WTC11 (cell line): ENCODE measurements at regions not wholly inside any gene's neighbourhood (a gene's known extent, or its start where the extent isn't known, plus 50 kb on each side); places are given as distances from the start of the nearest gene placed in this dataset.

Source experiments
- ATAC-seq: fragments of 200-7000 bp; cut with Tn5 transposase; 2 replicates; pipeline ENCODE4 v1.10.0; 2021; ENCODE audit warnings: mild to moderate bottlenecking, moderate library complexity
- CTCF ChIA-PET: fragments of 300-600 bp; sonication (Branson Sonifier 250); formaldehyde crosslinking; loops from one replicate; lab custom pipeline; 2021; ENCODE audit warnings: antibody characterized with exemption; lab: Charles Lee
- POLR2A ChIA-PET: fragments of 350-600 bp; sonication (Branson Sonifier 250); formaldehyde crosslinking; loops from one replicate; lab custom pipeline; 2021; ENCODE audit warnings: antibody characterized with exemption; lab: Charles Lee
- DNase-seq: peaks from one replicate; pipeline ENCODE4 v3.0.0; 2021; ENCODE audit warnings: low spot score
- H3K27ac Mint-ChIP-seq: 2 replicates; pipeline ENCODE4 v1.8.0; 2021; ENCODE audit warnings: mixed read lengths
- H3K27me3 Mint-ChIP-seq: 2 replicates; pipeline ENCODE4 v1.8.0; 2021; ENCODE audit warnings: low read depth, mild to moderate bottlenecking, moderate library complexity, mixed read lengths
- H3K36me3 Mint-ChIP-seq: 2 replicates; pipeline ENCODE4 v1.8.0; 2021; ENCODE audit warnings: mixed read lengths
- H3K4me1 Mint-ChIP-seq: 2 replicates; pipeline ENCODE4 v1.8.0; 2022; ENCODE audit warnings: mixed read lengths
- H3K4me3 Mint-ChIP-seq: 2 replicates; pipeline ENCODE4 v1.8.0; 2021; ENCODE audit warnings: mild to moderate bottlenecking, moderate library complexity, mixed read lengths
- H3K9me3 Mint-ChIP-seq: 2 replicates; pipeline ENCODE4 v1.8.0; 2021; ENCODE audit warnings: mixed read lengths
- ATF1 ChIP-seq: sonication (generic); formaldehyde crosslinking; IDR thresholded peaks from 2 replicates; pipeline ENCODE4 v1.8.1; 2023; ENCODE audit warnings: mild to moderate bottlenecking, moderate library complexity, missing genetic modification reagents
- CBFB ChIP-seq: sonication (generic); formaldehyde crosslinking; IDR thresholded peaks from 2 replicates; pipeline ENCODE4 v1.8.1; 2022; ENCODE audit warnings: mild to moderate bottlenecking, low read depth, missing genetic modification reagents
- ESRRA ChIP-seq: sonication (generic); formaldehyde crosslinking; IDR thresholded peaks from 2 replicates; pipeline ENCODE4 v1.8.1; 2022; ENCODE audit warnings: mild to moderate bottlenecking, missing genetic modification reagents, borderline replicate concordance
- FOXJ3 ChIP-seq: sonication (generic); formaldehyde crosslinking; IDR thresholded peaks from 2 replicates; pipeline ENCODE4 v1.9.0; 2021; ENCODE audit warnings: missing genetic modification reagents, mild to moderate bottlenecking, borderline replicate concordance
- FOXP1 ChIP-seq: sonication (generic); formaldehyde crosslinking; IDR thresholded peaks from 2 replicates; pipeline ENCODE4 v1.8.0; 2022; ENCODE audit warnings: missing genetic modification reagents, mild to moderate bottlenecking, moderate library complexity, borderline replicate concordance
- KAT7 ChIP-seq: sonication (generic); formaldehyde crosslinking; IDR thresholded peaks from 2 replicates; pipeline ENCODE4 v1.8.1; 2023; ENCODE audit warnings: missing genetic modification reagents, mild to moderate bottlenecking, borderline replicate concordance
- MXD4 ChIP-seq: fragments of 250-450 bp; sonication (Bioruptor Pico); IDR thresholded peaks from 2 replicates; pipeline ENCODE4 v1.8.0; 2021; ENCODE audit warnings: mild to moderate bottlenecking, moderate library complexity, borderline replicate concordance
- NFYB ChIP-seq: sonication (generic); formaldehyde crosslinking; conservative IDR thresholded peaks from 2 replicates; pipeline ENCODE4 v1.8.0; 2022; ENCODE audit warnings: low read depth, missing genetic modification reagents
- NR2C2 ChIP-seq: sonication (generic); formaldehyde crosslinking; IDR thresholded peaks from 2 replicates; pipeline ENCODE4 v1.8.0; 2022; ENCODE audit warnings: mild to moderate bottlenecking, missing genetic modification reagents
- OVOL2 ChIP-seq: fragments of 250-450 bp; sonication (Bioruptor Pico); IDR thresholded peaks from 2 replicates; pipeline ENCODE4 v1.9.0; 2021; ENCODE audit warnings: mild to moderate bottlenecking, borderline replicate concordance
- RELA ChIP-seq: sonication (generic); formaldehyde crosslinking; IDR thresholded peaks from 2 replicates; pipeline ENCODE4 v1.8.1; 2022; ENCODE audit warnings: missing genetic modification reagents, mild to moderate bottlenecking, borderline replicate concordance
- RORB ChIP-seq: fragments of 250-450 bp; sonication (Bioruptor Pico); IDR thresholded peaks from 2 replicates; pipeline ENCODE4 v1.9.0; 2021; ENCODE audit warnings: mild to moderate bottlenecking
- SP1 ChIP-seq: sonication (generic); formaldehyde crosslinking; conservative IDR thresholded peaks from 2 replicates; pipeline ENCODE4 v1.8.1; 2022; ENCODE audit warnings: missing genetic modification reagents
- ZBTB21 ChIP-seq: sonication (generic); formaldehyde crosslinking; IDR thresholded peaks from 2 replicates; pipeline ENCODE4 v1.8.1; 2023; ENCODE audit warnings: mild to moderate bottlenecking, missing genetic modification reagents, borderline replicate concordance
- ZNF138 ChIP-seq: sonication (generic); formaldehyde crosslinking; conservative IDR thresholded peaks from 2 replicates; pipeline ENCODE4 v1.8.1; 2022; ENCODE audit warnings: mild to moderate bottlenecking, moderate library complexity, missing genetic modification reagents
- ZNF232 ChIP-seq: sonication (generic); formaldehyde crosslinking; IDR thresholded peaks from 2 replicates; pipeline ENCODE4 v1.8.0; 2022; ENCODE audit warnings: mild to moderate bottlenecking, missing genetic modification reagents
- ZNF317 ChIP-seq: sonication (generic); formaldehyde crosslinking; IDR thresholded peaks from 2 replicates; pipeline ENCODE4 v1.8.1; 2023; ENCODE audit warnings: low read depth, mild to moderate bottlenecking, moderate library complexity, missing genetic modification reagents, borderline replicate concordance
- ZNF416 ChIP-seq: fragments of 250-450 bp; sonication (Bioruptor Pico); IDR thresholded peaks from 2 replicates; pipeline ENCODE4 v1.9.0; 2021; ENCODE audit warnings: mild to moderate bottlenecking, inconsistent platforms
- TF ChIP-seq, protein P1 (sequence below): sonication (generic); formaldehyde crosslinking; IDR thresholded peaks from 2 replicates; pipeline ENCODE4 v1.8.0; 2022; ENCODE audit warnings: mild to moderate bottlenecking, missing genetic modification reagents
- TF ChIP-seq, protein P2 (sequence below): sonication (generic); formaldehyde crosslinking; IDR thresholded peaks from 2 replicates; pipeline ENCODE4 v1.8.0; 2022; ENCODE audit warnings: mild to moderate bottlenecking, missing genetic modification reagents
- TF ChIP-seq, protein P3 (sequence below): sonication (generic); formaldehyde crosslinking; IDR thresholded peaks from 2 replicates; pipeline ENCODE4 v1.8.1; 2023; ENCODE audit warnings: mild to moderate bottlenecking, missing genetic modification reagents, borderline replicate concordance
- TF ChIP-seq, protein P4 (sequence below): fragments of 200-600 bp; IDR thresholded peaks from 2 replicates; pipeline ENCODE4 v1.8.0; 2022; ENCODE audit warnings: antibody characterized with exemption
- TF ChIP-seq, protein P5 (sequence below): sonication (generic); formaldehyde crosslinking; IDR thresholded peaks from 2 replicates; pipeline ENCODE4 v1.8.0; 2023; ENCODE audit warnings: missing genetic modification reagents, mild to moderate bottlenecking, borderline replicate concordance
- TF ChIP-seq, protein P6 (sequence below): sonication (generic); formaldehyde crosslinking; IDR thresholded peaks from 2 replicates; pipeline ENCODE4 v1.8.1; 2023; ENCODE audit warnings: mild to moderate bottlenecking, missing genetic modification reagents
- TF ChIP-seq, protein P7 (sequence below): sonication (generic); formaldehyde crosslinking; conservative IDR thresholded peaks from 2 replicates; pipeline ENCODE4 v1.8.1; 2022; ENCODE audit warnings: mild to moderate bottlenecking, missing genetic modification reagents

DNA sequence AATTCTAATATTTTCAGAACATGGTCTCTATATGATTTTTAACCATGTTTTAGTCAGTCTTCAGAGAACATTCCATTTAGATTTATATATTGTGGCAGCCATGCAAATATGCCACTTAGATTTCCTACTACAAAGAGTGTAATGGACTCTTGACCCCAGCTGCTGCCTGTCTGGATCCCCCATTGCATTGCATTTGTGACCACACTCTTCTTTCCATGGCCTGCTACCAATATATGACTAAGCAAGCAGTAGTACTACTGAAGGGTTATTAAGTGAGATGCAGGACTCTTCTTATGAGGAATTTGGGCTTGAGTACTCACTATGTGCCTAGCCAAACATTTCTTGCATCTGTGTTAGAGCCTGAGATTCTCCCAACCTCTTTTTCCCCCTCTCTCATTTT is 306.8 kb downstream of the PDHA2 start:
- no peak for DNase-seq
- ATAC-seq: no peak
- Mint-ChIP-seq H3K36me3 (no peaks in the 10 kb centered on the region), H3K4me1 (no peaks in the 10 kb centered on the region), H3K27me3 (no peaks in the 10 kb centered on the region), H3K4me3 (no peak overlapping the region), H3K9me3 (no peaks in the 10 kb centered on the region), H3K27ac (no peak overlapping the region)
- ChIA-PET CTCF (no interaction called here), POLR2A (no interaction called here)
- TF ChIP-seq ATF1 (CRISPR knock-in tag) (no peak), FOXJ3 (CRISPR knock-in tag) (no peak), CBFB (CRISPR knock-in tag) (no peak), ZBTB21 (CRISPR knock-in tag) (no peak), RELA (CRISPR knock-in tag) (no peak), ZNF317 (CRISPR knock-in tag) (no peak), ZNF416 (CRISPR knock-in tag) (no peak), KAT7 (CRISPR knock-in tag) (no peak), RORB (CRISPR knock-in tag) (no peak), NR2C2 (CRISPR knock-in tag) (no peak), OVOL2 (no peak), MXD4 (CRISPR knock-in tag) (no peak)
- TF ChIP-seq, protein P1, sequence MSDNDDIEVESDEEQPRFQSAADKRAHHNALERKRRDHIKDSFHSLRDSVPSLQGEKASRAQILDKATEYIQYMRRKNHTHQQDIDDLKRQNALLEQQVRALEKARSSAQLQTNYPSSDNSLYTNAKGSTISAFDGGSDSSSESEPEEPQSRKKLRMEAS (CRISPR knock-in tag): no peak
- TF ChIP-seq, protein P2, sequence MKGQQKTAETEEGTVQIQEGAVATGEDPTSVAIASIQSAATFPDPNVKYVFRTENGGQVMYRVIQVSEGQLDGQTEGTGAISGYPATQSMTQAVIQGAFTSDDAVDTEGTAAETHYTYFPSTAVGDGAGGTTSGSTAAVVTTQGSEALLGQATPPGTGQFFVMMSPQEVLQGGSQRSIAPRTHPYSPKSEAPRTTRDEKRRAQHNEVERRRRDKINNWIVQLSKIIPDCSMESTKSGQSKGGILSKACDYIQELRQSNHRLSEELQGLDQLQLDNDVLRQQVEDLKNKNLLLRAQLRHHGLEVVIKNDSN (CRISPR knock-in tag): no peak
- TF ChIP-seq, protein P3, sequence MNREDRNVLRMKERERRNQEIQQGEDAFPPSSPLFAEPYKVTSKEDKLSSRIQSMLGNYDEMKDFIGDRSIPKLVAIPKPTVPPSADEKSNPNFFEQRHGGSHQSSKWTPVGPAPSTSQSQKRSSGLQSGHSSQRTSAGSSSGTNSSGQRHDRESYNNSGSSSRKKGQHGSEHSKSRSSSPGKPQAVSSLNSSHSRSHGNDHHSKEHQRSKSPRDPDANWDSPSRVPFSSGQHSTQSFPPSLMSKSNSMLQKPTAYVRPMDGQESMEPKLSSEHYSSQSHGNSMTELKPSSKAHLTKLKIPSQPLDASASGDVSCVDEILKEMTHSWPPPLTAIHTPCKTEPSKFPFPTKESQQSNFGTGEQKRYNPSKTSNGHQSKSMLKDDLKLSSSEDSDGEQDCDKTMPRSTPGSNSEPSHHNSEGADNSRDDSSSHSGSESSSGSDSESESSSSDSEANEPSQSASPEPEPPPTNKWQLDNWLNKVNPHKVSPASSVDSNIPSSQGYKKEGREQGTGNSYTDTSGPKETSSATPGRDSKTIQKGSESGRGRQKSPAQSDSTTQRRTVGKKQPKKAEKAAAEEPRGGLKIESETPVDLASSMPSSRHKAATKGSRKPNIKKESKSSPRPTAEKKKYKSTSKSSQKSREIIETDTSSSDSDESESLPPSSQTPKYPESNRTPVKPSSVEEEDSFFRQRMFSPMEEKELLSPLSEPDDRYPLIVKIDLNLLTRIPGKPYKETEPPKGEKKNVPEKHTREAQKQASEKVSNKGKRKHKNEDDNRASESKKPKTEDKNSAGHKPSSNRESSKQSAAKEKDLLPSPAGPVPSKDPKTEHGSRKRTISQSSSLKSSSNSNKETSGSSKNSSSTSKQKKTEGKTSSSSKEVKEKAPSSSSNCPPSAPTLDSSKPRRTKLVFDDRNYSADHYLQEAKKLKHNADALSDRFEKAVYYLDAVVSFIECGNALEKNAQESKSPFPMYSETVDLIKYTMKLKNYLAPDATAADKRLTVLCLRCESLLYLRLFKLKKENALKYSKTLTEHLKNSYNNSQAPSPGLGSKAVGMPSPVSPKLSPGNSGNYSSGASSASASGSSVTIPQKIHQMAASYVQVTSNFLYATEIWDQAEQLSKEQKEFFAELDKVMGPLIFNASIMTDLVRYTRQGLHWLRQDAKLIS (CRISPR knock-in tag): no peak
- TF ChIP-seq, protein P4, sequence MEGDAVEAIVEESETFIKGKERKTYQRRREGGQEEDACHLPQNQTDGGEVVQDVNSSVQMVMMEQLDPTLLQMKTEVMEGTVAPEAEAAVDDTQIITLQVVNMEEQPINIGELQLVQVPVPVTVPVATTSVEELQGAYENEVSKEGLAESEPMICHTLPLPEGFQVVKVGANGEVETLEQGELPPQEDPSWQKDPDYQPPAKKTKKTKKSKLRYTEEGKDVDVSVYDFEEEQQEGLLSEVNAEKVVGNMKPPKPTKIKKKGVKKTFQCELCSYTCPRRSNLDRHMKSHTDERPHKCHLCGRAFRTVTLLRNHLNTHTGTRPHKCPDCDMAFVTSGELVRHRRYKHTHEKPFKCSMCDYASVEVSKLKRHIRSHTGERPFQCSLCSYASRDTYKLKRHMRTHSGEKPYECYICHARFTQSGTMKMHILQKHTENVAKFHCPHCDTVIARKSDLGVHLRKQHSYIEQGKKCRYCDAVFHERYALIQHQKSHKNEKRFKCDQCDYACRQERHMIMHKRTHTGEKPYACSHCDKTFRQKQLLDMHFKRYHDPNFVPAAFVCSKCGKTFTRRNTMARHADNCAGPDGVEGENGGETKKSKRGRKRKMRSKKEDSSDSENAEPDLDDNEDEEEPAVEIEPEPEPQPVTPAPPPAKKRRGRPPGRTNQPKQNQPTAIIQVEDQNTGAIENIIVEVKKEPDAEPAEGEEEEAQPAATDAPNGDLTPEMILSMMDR: no peak

DNA sequence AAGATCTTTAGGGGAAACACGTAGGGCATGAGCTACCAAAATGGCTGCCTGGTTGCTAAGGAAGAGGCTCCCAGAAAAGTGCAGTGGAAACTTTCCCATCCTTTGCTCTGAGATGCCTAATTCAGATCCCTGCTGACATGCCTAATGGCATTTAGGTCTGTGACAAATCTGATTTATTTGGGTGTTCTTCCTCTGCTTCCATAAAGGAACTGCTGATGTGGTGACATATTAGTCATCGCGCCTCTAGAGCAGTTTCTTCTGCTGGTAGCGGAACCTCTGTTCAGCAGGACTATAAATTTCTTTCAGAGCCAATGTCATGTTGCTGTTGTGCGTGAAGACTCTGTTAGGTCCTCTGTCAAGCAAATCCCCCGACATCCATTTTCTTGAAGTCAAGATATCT is 310.0 kb downstream of the PDHA2 start:
- ATAC-seq (no peak), DNase-seq (no peak)
- Mint-ChIP-seq H3K4me1 (no peaks in the 10 kb centered on the region), H3K36me3 (no peaks in the 10 kb centered on the region), H3K27ac (no peak overlapping the region), H3K9me3 (no peaks in the 10 kb centered on the region), H3K4me3 (no peak overlapping the region), H3K27me3 (no peaks in the 10 kb centered on the region)
- POLR2A ChIA-PET: interaction anchor here (0.6 kb wide), 1 partner anchor 282 kb away, joined by 3 read pairs; no protein-coding TSS in a partner anchor
- CTCF ChIA-PET: no interaction called here
- TF ChIP-seq, protein P5, sequence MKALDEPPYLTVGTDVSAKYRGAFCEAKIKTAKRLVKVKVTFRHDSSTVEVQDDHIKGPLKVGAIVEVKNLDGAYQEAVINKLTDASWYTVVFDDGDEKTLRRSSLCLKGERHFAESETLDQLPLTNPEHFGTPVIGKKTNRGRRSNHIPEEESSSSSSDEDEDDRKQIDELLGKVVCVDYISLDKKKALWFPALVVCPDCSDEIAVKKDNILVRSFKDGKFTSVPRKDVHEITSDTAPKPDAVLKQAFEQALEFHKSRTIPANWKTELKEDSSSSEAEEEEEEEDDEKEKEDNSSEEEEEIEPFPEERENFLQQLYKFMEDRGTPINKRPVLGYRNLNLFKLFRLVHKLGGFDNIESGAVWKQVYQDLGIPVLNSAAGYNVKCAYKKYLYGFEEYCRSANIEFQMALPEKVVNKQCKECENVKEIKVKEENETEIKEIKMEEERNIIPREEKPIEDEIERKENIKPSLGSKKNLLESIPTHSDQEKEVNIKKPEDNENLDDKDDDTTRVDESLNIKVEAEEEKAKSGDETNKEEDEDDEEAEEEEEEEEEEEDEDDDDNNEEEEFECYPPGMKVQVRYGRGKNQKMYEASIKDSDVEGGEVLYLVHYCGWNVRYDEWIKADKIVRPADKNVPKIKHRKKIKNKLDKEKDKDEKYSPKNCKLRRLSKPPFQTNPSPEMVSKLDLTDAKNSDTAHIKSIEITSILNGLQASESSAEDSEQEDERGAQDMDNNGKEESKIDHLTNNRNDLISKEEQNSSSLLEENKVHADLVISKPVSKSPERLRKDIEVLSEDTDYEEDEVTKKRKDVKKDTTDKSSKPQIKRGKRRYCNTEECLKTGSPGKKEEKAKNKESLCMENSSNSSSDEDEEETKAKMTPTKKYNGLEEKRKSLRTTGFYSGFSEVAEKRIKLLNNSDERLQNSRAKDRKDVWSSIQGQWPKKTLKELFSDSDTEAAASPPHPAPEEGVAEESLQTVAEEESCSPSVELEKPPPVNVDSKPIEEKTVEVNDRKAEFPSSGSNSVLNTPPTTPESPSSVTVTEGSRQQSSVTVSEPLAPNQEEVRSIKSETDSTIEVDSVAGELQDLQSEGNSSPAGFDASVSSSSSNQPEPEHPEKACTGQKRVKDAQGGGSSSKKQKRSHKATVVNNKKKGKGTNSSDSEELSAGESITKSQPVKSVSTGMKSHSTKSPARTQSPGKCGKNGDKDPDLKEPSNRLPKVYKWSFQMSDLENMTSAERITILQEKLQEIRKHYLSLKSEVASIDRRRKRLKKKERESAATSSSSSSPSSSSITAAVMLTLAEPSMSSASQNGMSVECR (CRISPR knock-in tag): no peak
- TF ChIP-seq, protein P6, sequence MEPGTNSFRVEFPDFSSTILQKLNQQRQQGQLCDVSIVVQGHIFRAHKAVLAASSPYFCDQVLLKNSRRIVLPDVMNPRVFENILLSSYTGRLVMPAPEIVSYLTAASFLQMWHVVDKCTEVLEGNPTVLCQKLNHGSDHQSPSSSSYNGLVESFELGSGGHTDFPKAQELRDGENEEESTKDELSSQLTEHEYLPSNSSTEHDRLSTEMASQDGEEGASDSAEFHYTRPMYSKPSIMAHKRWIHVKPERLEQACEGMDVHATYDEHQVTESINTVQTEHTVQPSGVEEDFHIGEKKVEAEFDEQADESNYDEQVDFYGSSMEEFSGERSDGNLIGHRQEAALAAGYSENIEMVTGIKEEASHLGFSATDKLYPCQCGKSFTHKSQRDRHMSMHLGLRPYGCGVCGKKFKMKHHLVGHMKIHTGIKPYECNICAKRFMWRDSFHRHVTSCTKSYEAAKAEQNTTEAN (CRISPR knock-in tag): no peak
- TF ChIP-seq, protein P7, sequence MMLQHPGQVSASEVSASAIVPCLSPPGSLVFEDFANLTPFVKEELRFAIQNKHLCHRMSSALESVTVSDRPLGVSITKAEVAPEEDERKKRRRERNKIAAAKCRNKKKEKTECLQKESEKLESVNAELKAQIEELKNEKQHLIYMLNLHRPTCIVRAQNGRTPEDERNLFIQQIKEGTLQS (CRISPR knock-in tag): no peak
- no peak for TF ChIP-seq ESRRA (CRISPR knock-in tag)
- no peak for TF ChIP-seq ZNF138 (CRISPR knock-in tag)
- no peak for TF ChIP-seq SP1 (CRISPR knock-in tag)
- no peak for TF ChIP-seq ZNF317 (CRISPR knock-in tag)
- no peak for TF ChIP-seq FOXP1 (CRISPR knock-in tag)
- no peak for TF ChIP-seq NFYB (CRISPR knock-in tag)
- TF ChIP-seq ZNF232 (CRISPR knock-in tag): no peak
